ENCODE measurements at regions not wholly inside any gene's neighbourhood (a gene's known extent, or its start where the extent isn't known, plus 50 kb on each side); places are given as distances from the start of the nearest gene placed in this dataset.

DNA sequence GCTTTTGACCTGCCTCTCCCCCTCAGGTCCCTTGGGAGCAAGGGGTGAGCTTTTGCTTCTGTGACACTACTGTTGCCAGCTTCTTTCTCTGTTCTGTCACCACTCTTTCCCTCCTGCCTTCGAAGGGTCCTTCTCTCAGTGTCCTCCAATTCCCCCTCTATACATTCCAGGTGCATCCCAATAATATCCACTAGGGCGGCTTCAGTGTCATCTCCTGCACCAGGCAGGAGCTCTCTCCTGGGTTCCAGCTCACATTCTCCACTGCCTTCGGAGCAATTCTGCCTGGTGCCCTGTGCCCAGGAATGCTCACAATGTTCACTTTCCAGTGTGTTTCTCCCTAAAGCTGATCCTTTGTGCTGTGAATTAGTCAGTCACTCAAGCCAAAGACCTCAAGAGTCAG, 83.9 kb upstream of the CXCL14 start:
- in situ Hi-C loops (cut with HindIII; ENCODE audit: low sequenced_read_pairs), result no loop called here
- TF ChIP-seq, protein P1, sequence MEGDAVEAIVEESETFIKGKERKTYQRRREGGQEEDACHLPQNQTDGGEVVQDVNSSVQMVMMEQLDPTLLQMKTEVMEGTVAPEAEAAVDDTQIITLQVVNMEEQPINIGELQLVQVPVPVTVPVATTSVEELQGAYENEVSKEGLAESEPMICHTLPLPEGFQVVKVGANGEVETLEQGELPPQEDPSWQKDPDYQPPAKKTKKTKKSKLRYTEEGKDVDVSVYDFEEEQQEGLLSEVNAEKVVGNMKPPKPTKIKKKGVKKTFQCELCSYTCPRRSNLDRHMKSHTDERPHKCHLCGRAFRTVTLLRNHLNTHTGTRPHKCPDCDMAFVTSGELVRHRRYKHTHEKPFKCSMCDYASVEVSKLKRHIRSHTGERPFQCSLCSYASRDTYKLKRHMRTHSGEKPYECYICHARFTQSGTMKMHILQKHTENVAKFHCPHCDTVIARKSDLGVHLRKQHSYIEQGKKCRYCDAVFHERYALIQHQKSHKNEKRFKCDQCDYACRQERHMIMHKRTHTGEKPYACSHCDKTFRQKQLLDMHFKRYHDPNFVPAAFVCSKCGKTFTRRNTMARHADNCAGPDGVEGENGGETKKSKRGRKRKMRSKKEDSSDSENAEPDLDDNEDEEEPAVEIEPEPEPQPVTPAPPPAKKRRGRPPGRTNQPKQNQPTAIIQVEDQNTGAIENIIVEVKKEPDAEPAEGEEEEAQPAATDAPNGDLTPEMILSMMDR (IDR thresholded peaks at IDR 0.05; ENCODE audit: low read depth, low read length), result no peak
- no peak overlapping the region for H3K4me3 ChIP-seq (ENCODE audit: low read depth, low read length)
- DNase-seq (ENCODE audit: low read depth, low spot score), result no peak

DNA sequence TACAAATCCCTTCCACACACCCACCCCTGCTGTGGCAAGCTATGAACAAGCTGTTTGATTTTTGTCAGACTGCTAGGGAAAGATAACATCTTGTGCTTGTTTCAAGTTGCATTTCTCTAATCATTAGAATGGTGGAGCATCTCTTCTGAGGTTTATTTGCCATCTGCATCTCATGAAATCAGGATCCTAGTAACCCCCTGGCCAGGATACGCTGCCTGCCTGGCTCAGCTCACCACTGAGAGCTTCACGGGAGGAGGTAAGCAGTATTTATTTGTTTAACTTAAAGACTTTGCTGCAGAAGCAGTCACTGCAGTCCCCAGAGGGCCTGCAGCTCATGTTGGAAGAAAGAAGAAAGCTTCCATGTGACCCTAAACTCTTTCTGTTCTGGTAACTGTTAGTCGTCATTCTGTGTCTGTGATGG, 83.3 kb upstream of the CXCL14 start:
- no peak overlapping the region for H3K4me3 ChIP-seq (ENCODE audit: low read depth, low read length)
- TF ChIP-seq, protein P1 (IDR thresholded peaks at IDR 0.05; ENCODE audit: low read depth, low read length), result no peak
- peak; percentile 12 for DNase-seq (ENCODE audit: low read depth, low spot score)
- in situ Hi-C loops (cut with HindIII; ENCODE audit: low sequenced_read_pairs), result no loop called here

DNA sequence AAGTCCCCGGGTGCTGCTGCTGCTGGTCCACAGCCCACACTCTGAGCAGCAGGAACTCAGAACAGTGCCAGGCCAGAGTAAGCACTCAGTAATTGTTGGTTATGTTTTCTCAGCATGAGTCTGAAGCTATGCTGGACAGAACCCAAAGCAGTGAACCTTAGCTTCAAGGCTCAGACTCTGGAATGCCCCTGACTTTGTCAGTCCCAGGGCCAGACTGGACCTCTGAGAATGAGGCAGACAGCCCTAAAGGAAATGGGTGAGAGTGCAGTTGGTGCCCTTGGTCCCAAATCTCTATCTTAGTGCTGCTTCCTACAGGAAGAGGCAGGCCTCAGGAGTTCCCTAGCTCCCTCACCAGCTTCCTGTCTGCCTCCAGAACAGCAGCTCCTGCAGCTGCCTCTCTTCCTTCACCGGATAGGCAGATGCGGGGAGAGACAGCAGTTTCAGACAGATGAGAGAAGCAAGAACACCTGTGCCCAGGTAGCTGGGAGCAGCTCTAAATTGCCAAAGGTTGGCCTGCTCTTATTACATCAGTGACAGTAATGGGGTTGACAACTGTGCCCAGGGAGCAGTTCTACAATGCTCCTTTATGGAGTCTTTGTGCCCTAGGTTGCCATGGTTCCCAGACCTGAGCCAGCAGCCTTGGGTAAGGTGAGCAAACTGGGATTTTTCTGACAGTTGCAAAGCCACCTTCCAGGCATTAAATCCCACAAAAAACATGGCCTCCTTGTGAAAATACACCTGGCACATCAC, 82.2 kb upstream of the CXCL14 start:
- TF ChIP-seq, protein P1 (IDR thresholded peaks at IDR 0.05; ENCODE audit: low read depth, low read length), result no peak
- H3K4me3 ChIP-seq (ENCODE audit: low read depth, low read length), result no peak overlapping the region
- DNase-seq (ENCODE audit: low read depth, low spot score), result peak; percentile 18
- in situ Hi-C loops (cut with HindIII; ENCODE audit: low sequenced_read_pairs), result no loop called here

DNA sequence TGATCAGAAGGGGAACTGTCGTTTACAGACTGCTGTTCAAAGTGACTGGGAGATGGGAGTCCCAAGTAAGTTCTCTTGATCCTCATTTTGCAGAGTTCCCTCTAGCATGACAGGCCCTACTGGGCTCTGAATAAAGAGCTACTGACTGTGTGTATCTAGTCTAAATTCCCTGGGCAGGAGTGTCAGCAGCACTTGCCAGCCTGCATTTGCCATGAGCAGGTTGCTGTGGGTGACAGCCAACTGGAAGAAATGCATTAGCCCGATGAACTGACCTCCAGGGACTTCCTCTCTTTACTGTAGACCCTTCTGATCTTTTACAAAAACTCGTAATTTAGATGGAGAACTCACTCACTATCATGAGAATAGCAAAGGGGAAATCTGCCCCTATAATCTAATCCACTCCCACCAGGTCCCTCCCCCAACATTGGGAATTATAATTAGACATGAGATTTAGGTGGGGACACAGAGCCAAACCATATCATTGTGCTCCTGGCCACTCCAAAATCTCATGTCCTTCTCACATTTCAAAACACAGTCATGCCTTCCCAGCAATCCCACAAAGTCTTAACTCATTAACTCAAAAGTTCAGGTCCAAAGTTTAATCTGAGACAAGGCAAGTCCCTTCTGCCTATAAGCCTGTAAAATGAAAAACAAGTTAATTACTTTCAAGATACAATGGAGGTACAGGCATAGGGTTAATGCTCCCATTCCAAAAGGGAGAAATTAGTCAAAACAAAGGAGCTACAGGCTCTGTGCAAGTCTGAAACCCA, 78.9 kb upstream of the CXCL14 start:
- no peak overlapping the region for H3K4me3 ChIP-seq (ENCODE audit: low read depth, low read length)
- no peak for DNase-seq (ENCODE audit: low read depth, low spot score)
- TF ChIP-seq, protein P1 (IDR thresholded peaks at IDR 0.05; ENCODE audit: low read depth, low read length), result no peak
- in situ Hi-C loops (cut with HindIII; ENCODE audit: low sequenced_read_pairs), result no loop called here

DNA sequence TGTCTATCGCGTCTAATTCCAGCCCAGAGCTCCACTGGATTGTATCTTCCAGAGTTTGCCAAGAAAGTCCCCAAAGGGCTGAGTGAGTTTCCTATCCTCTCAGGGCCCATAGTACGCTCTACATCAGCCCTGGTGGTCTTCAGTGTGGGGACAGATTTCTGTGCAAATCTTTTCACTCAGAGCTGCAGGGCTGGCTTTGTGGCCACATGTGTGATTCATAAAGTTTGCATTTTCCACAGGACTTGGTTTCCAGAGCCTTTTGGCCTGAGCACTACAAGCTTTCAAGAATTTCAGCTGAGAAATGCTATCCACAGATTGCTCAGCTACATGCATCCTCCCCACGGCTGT, 76.7 kb upstream of the CXCL14 start:
- in situ Hi-C loops (cut with HindIII; ENCODE audit: low sequenced_read_pairs), result no loop called here

DNA sequence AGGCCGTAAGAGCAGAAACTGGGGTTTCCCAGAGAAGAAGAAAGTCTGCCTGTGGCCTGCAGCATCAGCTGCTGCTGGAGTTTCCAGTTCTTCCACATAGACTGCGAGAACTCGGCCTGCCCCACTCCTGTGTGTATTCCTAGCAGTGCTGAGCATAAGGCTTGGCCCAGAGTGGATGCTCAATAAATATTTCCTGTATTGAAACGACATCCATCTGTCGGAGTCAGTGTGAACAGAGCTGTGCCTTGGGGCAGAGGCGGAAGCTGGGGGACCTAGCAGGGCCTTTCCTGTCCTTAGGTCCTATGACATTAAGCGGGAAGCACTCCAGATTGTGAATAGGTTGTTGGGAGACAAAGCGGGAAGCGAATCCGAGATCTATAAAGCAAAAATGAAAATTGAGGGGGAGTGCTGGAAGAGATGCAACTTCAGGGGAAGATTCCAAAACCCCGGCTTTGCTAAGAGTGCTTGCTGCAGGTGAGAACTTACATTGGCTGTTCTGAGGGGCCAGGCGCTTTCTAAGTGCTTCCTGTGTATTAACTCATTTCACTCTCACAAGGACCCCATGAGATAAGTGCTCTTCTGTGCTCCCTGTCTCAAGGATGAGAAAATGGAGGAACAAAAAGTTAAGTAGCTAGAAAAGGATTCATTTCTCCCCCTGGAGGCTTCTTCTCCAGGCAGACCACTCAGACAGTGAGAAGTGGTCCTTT, 76.1 kb upstream of the CXCL14 start:
- H3K4me3 ChIP-seq (ENCODE audit: low read depth, low read length), result no peak overlapping the region
- in situ Hi-C loops (cut with HindIII; ENCODE audit: low sequenced_read_pairs), result no loop called here
- TF ChIP-seq, protein P1 (IDR thresholded peaks at IDR 0.05; ENCODE audit: low read depth, low read length), result no peak
- no peak for DNase-seq (ENCODE audit: low read depth, low spot score)

More for the DNA sequence above, 76.7 kb upstream of the CXCL14 start:
- no peak for DNase-seq (ENCODE audit: low read depth, low spot score)
- no peak overlapping the region for H3K4me3 ChIP-seq (ENCODE audit: low read depth, low read length)
- TF ChIP-seq, protein P1 (IDR thresholded peaks at IDR 0.05; ENCODE audit: low read depth, low read length), result no peak
